ENCODE measurements at regions not wholly inside any gene's neighbourhood (a gene's known extent, or its start where the extent isn't known, plus 50 kb on each side); places are given as distances from the start of the nearest gene placed in this dataset.

- TF ChIP-seq SALL1 (CRISPR knock-in tag; IDR thresholded peaks at IDR 0.05) (no peak), HNRNPLL (IDR thresholded peaks at IDR 0.05; ENCODE audit: low read depth, low read length, poor library complexity, severe bottlenecking) (no peak), POLR2A (IDR thresholded peaks at IDR 0.05; ENCODE audit: insufficient read depth in 1 of 2, low read depth in 2 of 2, low read length in 2 of 2) (no peak), ZBTB8A (CRISPR knock-in tag; IDR thresholded peaks at IDR 0.05; ENCODE audit: borderline replicate concordance, low read depth) (no peak), SP2 (CRISPR knock-in tag; IDR thresholded peaks at IDR 0.05) (no peak), FIP1L1 (IDR thresholded peaks at IDR 0.05; ENCODE audit: borderline replicate concordance, insufficient read depth, low read depth, low read length) (no peak), ZNF441 (CRISPR knock-in tag; IDR thresholded peaks at IDR 0.05; ENCODE audit: borderline replicate concordance) (no peak)
- TF ChIP-seq, protein P1, sequence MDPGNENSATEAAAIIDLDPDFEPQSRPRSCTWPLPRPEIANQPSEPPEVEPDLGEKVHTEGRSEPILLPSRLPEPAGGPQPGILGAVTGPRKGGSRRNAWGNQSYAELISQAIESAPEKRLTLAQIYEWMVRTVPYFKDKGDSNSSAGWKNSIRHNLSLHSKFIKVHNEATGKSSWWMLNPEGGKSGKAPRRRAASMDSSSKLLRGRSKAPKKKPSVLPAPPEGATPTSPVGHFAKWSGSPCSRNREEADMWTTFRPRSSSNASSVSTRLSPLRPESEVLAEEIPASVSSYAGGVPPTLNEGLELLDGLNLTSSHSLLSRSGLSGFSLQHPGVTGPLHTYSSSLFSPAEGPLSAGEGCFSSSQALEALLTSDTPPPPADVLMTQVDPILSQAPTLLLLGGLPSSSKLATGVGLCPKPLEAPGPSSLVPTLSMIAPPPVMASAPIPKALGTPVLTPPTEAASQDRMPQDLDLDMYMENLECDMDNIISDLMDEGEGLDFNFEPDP (CRISPR knock-in tag; conservative IDR thresholded peaks at IDR 0.05): no peak
- TF ChIP-seq, protein P2, sequence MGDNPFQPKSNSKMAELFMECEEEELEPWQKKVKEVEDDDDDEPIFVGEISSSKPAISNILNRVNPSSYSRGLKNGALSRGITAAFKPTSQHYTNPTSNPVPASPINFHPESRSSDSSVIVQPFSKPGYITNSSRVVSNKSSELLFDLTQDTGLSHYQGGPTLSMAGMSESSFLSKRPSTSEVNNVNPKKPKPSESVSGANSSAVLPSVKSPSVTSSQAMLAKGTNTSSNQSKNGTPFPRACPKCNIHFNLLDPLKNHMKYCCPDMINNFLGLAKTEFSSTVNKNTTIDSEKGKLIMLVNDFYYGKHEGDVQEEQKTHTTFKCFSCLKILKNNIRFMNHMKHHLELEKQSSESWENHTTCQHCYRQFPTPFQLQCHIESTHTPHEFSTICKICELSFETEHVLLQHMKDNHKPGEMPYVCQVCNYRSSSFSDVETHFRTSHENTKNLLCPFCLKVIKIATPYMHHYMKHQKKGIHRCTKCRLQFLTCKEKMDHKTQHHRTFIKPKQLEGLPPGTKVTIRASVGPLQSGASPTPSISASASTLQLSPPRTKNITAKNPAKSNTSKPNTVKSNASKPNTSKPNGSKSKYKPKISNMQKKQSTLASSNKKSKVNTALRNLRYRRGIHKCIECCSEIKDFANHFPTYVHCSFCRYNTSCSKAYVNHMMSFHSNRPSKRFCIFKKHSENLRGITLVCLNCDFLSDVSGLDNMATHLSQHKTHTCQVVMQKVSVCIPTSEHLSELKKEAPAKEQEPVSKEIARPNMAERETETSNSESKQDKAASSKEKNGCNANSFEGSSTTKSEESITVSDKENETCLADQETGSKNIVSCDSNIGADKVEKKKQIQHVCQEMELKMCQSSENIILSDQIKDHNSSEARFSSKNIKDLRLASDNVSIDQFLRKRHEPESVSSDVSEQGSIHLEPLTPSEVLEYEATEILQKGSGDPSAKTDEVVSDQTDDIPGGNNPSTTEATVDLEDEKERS (CRISPR knock-in tag; IDR thresholded peaks at IDR 0.05): no peak
- TF ChIP-seq, protein P3, sequence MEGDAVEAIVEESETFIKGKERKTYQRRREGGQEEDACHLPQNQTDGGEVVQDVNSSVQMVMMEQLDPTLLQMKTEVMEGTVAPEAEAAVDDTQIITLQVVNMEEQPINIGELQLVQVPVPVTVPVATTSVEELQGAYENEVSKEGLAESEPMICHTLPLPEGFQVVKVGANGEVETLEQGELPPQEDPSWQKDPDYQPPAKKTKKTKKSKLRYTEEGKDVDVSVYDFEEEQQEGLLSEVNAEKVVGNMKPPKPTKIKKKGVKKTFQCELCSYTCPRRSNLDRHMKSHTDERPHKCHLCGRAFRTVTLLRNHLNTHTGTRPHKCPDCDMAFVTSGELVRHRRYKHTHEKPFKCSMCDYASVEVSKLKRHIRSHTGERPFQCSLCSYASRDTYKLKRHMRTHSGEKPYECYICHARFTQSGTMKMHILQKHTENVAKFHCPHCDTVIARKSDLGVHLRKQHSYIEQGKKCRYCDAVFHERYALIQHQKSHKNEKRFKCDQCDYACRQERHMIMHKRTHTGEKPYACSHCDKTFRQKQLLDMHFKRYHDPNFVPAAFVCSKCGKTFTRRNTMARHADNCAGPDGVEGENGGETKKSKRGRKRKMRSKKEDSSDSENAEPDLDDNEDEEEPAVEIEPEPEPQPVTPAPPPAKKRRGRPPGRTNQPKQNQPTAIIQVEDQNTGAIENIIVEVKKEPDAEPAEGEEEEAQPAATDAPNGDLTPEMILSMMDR (CRISPR knock-in tag; IDR thresholded peaks at IDR 0.05): no peak
Observed at GRCh38 chr22:22359465-22359864, 114.9 kb downstream of the VPREB1 start.

Data from HepG2 (cell line).